ENCODE measurements at regions not wholly inside any gene's neighbourhood (a gene's known extent, or its start where the extent isn't known, plus 50 kb on each side); places are given as distances from the start of the nearest gene placed in this dataset.
A peak's percentile ranks its signal among the peaks of the same experiment; 100 is the strongest.
"Not testable (repeated sequence)": the region's sequence is repeated elsewhere in the genome, so short reads cannot be mapped to it uniquely, and the experiment has no call there.

GRCh38 chr3:186453531-186453930, 90.6 kb downstream of the CRYGS start:
- no peak for DNase-seq

DNA sequence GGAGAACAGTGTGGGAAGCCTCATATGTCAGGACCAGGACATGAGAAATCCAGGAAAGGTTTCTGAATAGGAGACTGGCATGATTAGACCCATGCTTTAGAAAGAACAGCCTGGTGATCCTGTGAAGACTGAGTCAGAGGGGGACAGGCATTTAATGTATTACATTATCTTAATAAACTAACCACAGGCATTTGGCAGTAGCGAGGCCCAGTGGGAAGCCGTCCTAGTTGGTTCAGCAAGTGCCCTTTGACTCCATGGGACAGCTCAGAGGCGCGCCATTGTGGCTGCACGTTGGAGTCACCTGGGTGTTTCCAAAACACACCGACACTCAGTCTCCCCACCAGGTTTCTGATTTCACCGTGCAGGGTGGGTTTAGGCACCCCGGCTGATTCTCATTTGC, 90.5 kb upstream of the DGKG start:
- no peak for DNase-seq

- DNase-seq, result no peak
Measured at GRCh38 chr3:186451371-186451770, 89.3 kb upstream of the DGKG start.

DNA sequence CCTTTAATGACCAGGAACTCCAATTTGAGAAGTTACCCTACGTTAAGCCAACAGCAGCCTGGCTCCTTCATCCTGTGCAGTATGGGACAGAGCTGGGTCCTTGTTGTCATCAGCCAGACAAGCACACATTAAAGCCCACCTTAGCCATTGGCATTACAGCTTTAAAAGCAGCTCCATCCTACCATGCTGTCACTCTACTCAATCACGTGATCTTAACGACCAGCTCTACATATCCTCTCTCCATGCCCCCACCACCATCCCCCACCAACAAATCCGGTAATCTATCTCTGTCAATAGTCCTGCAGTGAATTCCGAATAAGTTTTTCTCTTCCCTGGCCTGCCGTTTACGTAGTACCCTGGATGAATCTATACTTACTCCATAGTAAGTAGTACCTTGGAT, 82.9 kb upstream of the DGKG start:
- no peak for DNase-seq

DNA sequence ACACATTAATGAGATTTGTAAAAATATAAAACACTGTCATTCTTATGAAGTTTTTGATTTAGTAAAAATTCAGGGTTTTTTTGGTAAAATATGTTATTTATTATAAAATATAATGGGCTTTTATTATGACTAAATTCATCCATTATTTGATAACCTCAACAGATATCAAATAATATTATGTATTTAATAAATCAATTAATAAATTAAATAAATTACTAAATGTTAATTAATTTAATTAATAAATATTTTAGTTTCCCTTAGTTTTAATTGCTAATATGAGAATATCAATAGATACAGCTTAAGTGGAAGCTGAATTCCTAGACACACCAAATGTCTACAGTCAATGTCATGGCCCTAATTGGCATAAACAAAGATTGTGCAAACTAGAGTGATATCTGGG, 82.3 kb upstream of the DGKG start:
- no peak for DNase-seq

- not testable (repeated sequence) for DNase-seq
Measured at GRCh38 chr3:186442979-186443378, 80.9 kb upstream of the DGKG start.

- DNase-seq, result no peak
Measured at GRCh38 chr3:186442162-186442561, 80.1 kb upstream of the DGKG start.

- DNase-seq, result no peak
Measured at GRCh38 chr3:186440891-186441290, 78.9 kb upstream of the DGKG start.

DNA sequence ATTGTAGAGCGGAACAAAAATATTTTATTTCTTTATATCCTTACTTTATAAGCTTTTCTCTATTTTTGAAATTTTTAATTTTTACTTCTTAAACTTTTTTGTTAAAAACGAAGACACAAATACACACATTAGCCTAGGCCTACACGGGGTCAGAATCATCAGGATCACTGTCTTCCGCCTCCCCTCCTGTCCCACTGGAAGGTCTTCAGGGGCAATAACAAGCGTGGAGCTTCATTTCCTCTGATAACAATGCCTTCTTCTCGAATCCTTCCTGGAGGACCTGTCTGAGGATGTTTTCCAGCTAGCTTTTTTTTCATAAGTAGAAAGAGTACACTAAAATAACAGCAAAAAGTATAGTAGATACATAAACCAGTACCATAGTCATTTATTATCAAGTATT, 77.7 kb upstream of the DGKG start:
- DNase-seq, result no peak

GRCh38 chr3:186435332-186435731, 73.3 kb upstream of the DGKG start:
- DNase-seq, result not testable (repeated sequence)

- no peak for DNase-seq
Measured at GRCh38 chr3:186432944-186433732, 71.1 kb upstream of the DGKG start.

GRCh38 chr3:186432189-186432588, 70.2 kb upstream of the DGKG start:
- DNase-seq, result no peak

DNA sequence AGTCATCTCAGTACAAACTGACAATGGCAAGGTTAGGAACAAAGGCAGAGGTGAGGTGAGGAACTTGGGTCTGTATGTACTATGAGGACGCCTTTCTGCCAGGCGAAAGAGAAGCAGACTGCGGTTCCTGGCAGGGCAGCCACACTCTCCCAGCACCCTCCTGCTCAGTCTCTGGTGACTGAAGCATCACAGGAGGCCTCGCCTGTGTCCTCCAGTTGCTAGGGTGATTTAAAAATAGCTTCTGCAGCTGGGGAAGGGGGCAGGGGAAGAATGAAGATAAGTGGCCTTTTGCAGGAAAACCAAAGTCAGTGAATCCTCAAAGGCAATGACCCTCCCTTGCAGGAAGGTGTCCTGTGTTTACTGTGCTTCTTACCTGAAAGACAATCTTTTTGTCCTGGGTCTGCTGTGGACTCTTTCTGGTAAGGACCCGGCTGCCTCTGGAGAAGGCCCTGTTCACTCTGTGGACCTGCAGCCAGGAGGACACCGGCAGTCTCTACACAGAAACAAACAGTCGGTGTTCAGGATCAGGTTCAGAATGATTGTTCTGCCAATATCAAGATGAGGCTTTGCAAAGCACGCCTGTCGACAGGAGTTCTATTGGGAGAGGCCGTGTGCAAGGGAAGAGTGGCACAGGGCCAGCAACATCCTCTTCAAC, 65.7 kb upstream of the DGKG start:
- DNase-seq, result peak in 1 of 2 experiments; percentile 28

DNA sequence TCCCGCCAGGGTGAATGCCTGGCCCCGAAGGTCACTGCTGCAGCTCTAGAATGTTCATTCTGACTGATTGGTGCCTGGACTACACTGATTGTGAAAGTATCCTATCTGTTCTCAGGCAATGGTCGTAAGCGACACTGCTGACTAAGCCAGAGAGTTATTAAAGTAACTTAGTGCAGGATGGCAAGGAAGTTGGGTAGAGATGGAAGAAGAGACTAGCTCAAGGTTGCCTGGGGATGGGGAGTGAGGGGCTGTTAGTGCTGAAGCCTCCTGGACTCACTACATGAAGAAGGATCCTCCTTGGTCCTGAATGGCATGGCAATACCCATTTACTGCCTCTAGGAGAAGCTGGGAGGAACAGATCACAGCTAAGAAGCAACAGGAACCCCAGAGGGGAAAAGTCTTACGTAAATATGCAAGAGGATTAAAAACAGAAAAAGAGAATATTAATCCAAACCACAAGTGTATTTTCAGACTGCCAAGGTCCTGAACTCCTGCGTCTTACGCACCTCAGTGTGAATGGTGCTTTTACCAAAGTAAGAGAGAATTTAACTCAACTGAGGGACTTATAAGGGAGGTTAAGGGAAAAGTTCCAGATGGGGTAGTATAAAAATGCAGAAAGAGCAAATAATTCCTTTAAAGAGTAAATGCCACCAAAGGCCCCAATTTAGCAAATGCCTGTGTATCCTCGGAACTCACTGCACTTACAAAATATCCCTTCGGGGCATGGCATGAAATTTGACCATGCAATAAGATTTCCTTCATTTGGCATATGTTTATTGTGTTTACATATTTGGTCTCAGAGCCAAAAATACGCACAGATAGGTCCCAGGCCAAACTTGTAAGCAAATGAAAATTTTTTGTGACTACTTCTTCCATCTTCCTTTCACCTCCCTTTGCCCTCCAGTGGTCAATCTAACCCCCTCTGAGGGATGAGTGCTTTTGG, 64.0 kb upstream of the DGKG start:
- DNase-seq, result no peak

GRCh38 chr3:186421946-186422345, 59.9 kb upstream of the DGKG start:
- DNase-seq, result no peak

DNA sequence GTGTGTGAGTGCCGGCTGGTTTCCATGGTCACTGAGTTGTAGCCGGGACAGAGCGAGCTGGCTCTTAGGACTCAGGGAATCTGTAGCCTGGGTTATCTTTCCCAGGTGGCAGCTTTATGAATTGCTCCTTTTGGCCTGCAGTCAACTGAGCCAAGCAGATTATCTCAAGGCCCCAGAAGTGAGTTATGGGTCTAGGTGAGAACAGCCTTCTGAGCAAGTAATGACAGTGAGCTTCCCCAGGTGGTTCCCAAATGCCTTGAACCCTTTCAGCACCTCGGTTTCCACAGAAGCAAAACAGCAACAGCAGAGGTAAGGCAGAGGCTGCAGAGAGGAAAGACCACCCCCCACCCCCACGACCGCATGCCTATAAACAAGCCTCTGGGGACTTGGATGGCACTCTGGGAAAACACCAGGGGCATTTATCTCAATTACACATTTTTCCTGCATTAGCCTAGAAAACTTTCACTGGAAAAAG, 56.7 kb upstream of the DGKG start:
- no peak for DNase-seq

GRCh38 chr3:186417791-186418190, 55.8 kb upstream of the DGKG start:
- no peak for DNase-seq

DNA sequence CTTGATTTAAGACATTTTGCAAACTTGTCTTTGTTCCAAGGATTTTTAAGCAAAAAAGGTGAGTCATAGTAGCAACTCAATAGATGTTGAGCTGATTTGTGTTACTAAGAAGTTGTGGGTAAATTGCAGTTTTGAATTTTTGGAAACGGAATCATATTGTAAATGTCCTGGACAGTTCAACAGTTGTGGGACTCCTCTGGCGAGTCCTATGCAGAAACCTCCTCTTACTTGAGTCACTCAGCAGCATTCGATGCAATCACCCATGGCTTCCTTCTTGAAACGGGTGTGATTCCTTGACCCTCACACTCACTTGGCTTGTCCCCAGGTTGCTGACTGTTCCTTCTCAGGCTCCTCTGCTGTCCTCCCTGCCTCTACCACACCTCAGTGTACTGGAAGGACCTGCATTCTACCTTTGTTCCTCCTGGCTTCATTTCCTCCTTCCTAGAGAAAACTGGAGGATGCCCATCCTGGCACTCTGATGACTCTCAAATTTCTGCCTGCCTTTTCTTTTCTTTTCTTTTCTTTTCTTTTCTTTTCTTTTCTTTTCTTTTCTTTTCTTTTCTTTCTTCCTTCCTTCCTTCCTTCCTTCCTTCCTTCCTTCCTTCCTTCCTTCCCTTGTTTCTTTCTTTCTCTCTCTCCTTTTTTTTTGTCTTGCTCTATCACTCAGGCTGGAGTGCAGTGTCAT, 52.8 kb upstream of the DGKG start:
- no peak for DNase-seq

GRCh38 chr3:186413615-186414415, 51.8 kb upstream of the DGKG start:
- DNase-seq, result peak; percentile 42 to 52

- no peak for DNase-seq
Measured at GRCh38 chr3:186411994-186412393, 50.0 kb upstream of the DGKG start.
